IPS-20b (cell line): ENCODE measurements at regions not wholly inside any gene's neighbourhood (a gene's known extent, or its start where the extent isn't known, plus 50 kb on each side); places are given as distances from the start of the nearest gene placed in this dataset.

Experiments
- H3K27ac ChIP-seq: one replicate; pipeline ENCODE4 v1.5.1; 2013; ENCODE audit warnings: low read length
- H3K27me3 ChIP-seq: 2 replicates; pipeline ENCODE4 v1.6.1; 2013; ENCODE audit warnings: mild to moderate bottlenecking, low read length, inconsistent platforms; ENCODE audit not compliant: insufficient read depth
- H3K36me3 ChIP-seq: 2 replicates; pipeline ENCODE4 v1.6.1; 2013; ENCODE audit warnings: low read depth, mild to moderate bottlenecking, inconsistent platforms, low read length, moderate library complexity; ENCODE audit not compliant: insufficient read depth
- H3K4me1 ChIP-seq: 2 replicates; pipeline ENCODE4 v1.6.1; 2013; ENCODE audit warnings: mild to moderate bottlenecking, control low read depth, inconsistent platforms, low read length, moderate library complexity; ENCODE audit not compliant: insufficient read depth
- H3K4me3 ChIP-seq: 2 replicates; pipeline ENCODE4 v1.5.1; 2013; ENCODE audit warnings: mild to moderate bottlenecking, low read length, inconsistent platforms
- H3K9ac ChIP-seq: 2 replicates; pipeline ENCODE4 v1.6.1; 2013; ENCODE audit warnings: low read depth, mild to moderate bottlenecking, inconsistent platforms, low read length, moderate library complexity
- H3K9me3 ChIP-seq: 2 replicates; pipeline ENCODE4 v1.6.1; 2013; ENCODE audit warnings: mild to moderate bottlenecking, low read depth, low read length, inconsistent platforms; ENCODE audit not compliant: insufficient read depth

DNA sequence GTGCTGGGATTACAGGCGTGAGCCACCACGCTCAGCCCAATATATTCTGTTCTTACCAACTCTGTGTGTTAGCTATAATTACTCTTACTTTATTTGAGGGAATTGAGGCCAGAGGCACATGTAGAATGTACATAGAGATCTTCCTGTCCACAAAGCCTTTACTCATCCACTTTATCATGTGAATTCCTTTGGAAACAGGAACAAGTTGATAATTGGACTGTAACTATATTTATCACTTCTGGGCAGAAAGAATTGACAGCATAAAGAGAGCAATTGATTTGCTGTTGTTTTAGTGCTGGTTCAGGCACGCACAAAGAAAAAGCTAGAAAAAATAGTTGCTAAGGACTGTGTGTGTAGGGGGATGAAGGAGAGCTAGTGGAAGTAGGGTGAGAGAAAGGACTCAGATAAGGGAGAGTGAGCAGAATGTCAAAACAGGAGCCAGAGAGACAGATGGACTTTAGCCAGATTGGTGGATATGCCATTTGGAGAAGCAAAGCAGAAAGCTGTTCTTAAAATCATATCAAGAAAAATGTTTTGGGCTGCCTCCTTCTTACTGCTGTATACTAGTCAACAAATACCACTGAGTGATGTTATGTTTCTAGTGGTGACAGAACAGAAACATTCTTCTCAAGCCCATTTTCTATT is 929.8 kb upstream of the CNTN5 start:
- no peaks in the 10 kb centered on the region for H3K27me3 ChIP-seq
- no peak overlapping the region for H3K9ac ChIP-seq
- H3K4me3 ChIP-seq = no peak overlapping the region
- H3K36me3 ChIP-seq = no peaks in the 10 kb centered on the region
- no peaks in the 10 kb centered on the region for H3K9me3 ChIP-seq
- H3K27ac ChIP-seq = no peak overlapping the region
- no peaks in the 10 kb centered on the region for H3K4me1 ChIP-seq

DNA sequence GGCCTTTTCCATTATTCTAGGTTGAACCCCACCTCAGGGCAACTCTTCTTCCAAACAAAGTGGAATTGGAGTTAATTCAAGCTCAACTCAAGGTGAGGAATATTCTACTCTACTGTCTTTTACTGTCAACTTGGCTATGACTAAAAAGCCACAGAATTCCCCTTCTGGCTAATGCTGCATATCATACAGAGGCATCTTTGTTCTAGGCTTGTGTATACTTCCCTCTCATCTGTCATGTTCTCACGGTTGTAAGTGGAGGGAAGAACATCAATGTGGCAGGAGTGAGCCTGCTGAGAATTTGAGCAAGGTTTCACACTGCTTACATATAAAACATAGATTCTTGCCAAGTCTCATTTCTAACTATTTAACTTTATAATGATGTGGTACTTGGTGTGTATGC is 921.4 kb upstream of the CNTN5 start:
- H3K4me1 ChIP-seq = no peaks in the 10 kb centered on the region

DNA sequence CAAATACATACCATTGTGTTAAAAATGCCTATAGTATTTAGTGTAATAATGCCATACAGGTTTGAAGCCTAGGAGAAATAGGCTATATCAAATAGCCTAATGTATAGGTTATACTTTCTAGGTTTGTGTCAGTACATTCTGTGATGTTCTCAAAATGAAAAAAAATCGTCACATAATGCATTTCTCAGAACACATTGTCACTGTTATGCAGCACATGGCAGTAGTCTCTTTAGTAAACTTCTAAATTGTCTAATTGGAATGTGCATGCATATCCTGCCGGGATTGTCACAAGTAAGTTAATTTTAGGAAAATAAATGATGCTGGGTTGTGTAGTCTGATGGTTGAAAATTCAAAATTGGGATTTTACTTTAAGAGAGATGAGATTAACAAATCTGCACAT is 920.1 kb upstream of the CNTN5 start:
- Histone ChIP-seq H3K9ac (no peak overlapping the region), H3K27ac (no peak overlapping the region), H3K27me3 (no peaks in the 10 kb centered on the region), H3K4me1 (no peaks in the 10 kb centered on the region), H3K9me3 (no peaks in the 10 kb centered on the region), H3K4me3 (no peak overlapping the region), H3K36me3 (no peaks in the 10 kb centered on the region)

More for the DNA sequence above, 921.4 kb upstream of the CNTN5 start:
- H3K36me3 ChIP-seq = no peaks in the 10 kb centered on the region
- H3K4me3 ChIP-seq = no peak overlapping the region
- no peak overlapping the region for H3K9ac ChIP-seq
- no peaks in the 10 kb centered on the region for H3K27me3 ChIP-seq
- H3K9me3 ChIP-seq = no peaks in the 10 kb centered on the region
- H3K27ac ChIP-seq = no peak overlapping the region

DNA sequence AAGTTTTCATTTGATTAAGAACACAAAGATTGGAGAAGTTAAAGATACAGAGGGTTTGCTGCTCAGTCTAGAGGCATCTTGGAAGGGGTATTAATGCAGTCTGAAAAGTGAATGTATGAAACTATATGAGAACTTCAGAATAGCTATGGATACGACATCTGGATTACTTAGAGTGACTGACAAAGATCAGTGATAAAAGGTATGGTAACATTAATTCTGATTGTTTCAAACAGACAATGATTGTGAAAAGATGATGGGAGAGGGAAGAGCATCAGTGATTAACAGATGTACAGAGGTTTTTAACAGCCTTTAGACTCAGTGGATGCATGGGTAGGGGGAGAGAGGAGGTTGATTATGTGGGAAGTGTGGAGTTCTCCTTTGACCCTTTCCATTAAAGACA is 919.4 kb upstream of the CNTN5 start:
- Histone ChIP-seq H3K36me3 (no peaks in the 10 kb centered on the region), H3K4me1 (no peaks in the 10 kb centered on the region), H3K9me3 (no peaks in the 10 kb centered on the region), H3K9ac (no peak overlapping the region), H3K27ac (no peak overlapping the region), H3K4me3 (no peak overlapping the region), H3K27me3 (no peaks in the 10 kb centered on the region)

DNA sequence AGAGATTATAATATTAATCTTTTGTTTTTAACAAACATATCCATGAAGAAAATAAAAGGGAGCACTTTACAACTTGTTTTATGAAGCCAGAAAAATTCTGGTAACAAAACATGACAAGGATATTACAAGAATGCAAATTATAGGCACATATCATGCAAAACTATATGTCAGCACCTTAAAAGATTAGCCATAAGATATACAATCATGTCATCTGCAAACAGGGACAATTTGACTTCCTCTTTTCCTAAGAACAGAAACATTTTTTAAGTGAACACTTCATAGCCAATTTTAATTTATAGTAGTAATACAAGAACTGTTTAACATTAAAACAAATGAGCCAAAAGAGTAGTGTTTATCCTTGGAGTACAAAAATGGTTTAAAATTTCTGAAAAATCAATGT is 916.5 kb upstream of the CNTN5 start:
- no peaks in the 10 kb centered on the region for H3K4me1 ChIP-seq
- no peaks in the 10 kb centered on the region for H3K9me3 ChIP-seq
- H3K27ac ChIP-seq = no peak overlapping the region
- H3K4me3 ChIP-seq = no peak overlapping the region
- no peak overlapping the region for H3K9ac ChIP-seq
- no peaks in the 10 kb centered on the region for H3K27me3 ChIP-seq
- no peaks in the 10 kb centered on the region for H3K36me3 ChIP-seq

DNA sequence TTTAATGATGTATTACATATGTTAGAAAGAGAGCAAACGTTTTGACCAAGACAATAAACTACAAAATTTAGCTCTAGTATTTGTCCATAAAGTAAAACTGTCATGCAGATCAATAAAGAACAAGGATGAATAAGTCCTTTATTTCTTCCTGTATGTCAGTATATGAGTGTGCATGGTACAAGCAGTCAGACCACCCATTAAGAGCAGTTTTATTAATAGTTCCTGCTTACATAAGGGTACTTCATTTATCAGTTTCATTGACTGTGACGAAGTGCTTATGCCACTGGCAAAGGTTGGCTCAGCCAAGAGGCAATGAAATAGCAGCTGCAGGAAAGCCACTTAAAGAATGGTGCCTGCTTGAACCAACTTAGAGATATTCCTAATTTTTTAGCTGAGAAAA is 913.0 kb upstream of the CNTN5 start:
- no peaks in the 10 kb centered on the region for H3K36me3 ChIP-seq
- H3K9ac ChIP-seq = no peak overlapping the region
- H3K4me3 ChIP-seq = no peak overlapping the region
- H3K27ac ChIP-seq = no peak overlapping the region
- H3K9me3 ChIP-seq = no peaks in the 10 kb centered on the region
- no peaks in the 10 kb centered on the region for H3K27me3 ChIP-seq
- no peaks in the 10 kb centered on the region for H3K4me1 ChIP-seq

DNA sequence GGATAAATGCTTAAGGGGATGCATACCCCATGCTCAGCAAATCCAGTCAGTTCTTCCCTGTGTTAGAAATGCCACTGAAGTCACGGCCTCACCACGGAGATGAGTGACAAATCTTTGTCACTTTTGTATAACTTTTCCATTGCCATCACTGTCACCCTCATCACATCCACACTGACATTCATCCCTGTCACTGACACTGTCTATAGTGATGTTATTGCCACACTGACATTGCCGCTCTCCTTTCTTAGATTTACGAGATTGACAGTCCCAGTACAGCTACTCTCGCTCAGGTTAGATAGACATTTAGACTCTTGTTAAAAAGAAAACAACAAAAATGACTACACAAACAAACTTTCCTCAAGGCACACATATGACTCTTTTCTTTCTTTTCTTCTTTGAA is 910.7 kb upstream of the CNTN5 start:
- Histone ChIP-seq H3K36me3 (no peaks in the 10 kb centered on the region), H3K9ac (no peak overlapping the region), H3K27me3 (no peaks in the 10 kb centered on the region), H3K9me3 (no peaks in the 10 kb centered on the region), H3K4me3 (no peak overlapping the region), H3K4me1 (no peaks in the 10 kb centered on the region), H3K27ac (no peak overlapping the region)

DNA sequence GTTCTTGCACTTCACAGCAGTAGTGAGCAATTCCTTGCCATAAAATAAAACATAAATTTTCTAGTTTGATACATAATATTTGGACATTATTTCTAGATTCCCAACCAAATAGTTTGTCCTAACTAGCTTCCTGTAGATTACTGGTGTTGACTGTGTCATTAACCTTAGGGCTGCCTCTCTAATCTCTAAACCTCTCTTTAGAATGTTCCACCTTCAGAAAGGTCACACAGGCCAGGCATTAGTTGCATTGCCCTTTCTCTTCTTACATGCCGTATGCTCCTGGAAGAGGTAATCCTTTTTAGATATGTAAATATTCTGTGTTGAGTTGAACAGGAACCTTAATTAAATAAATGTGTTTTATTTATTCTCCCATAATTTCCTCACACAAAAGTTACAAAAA is 904.9 kb upstream of the CNTN5 start:
- Histone ChIP-seq H3K9ac (no peak overlapping the region), H3K27ac (no peak overlapping the region), H3K4me3 (no peak overlapping the region), H3K27me3 (no peaks in the 10 kb centered on the region), H3K36me3 (no peaks in the 10 kb centered on the region), H3K4me1 (no peaks in the 10 kb centered on the region), H3K9me3 (no peaks in the 10 kb centered on the region)

DNA sequence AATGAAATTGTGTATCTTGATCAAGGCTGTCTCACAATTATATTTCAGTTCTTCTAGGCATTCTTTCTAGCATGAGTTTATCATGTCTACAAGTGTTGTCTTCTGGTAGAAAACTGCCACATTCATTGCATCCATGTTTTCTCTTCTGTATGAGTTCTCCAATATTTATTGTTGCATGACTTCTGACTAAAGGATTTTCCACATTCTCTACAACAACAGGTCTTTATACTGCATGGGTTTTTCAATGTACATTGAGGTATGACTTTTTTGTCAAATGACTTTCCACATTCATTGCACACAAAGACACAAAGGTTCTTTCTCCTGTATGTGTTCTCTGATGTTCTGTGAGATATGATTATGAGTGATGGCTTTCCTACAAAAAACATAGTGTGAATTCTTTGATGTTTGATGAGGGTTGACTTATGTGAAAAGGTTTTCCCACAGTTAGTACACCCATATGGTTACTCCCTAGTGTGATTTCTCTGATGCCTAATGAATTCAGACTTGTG is 890.6 kb upstream of the CNTN5 start:
- Histone ChIP-seq H3K4me3 (no peak overlapping the region), H3K36me3 (no peaks in the 10 kb centered on the region), H3K9me3 (peaks cover 12% of the 10 kb centered on the region; the same call in 1 of the 2 replicates), H3K4me1 (no peaks in the 10 kb centered on the region), H3K27me3 (no peaks in the 10 kb centered on the region), H3K9ac (no peak overlapping the region), H3K27ac (no peak overlapping the region)

DNA sequence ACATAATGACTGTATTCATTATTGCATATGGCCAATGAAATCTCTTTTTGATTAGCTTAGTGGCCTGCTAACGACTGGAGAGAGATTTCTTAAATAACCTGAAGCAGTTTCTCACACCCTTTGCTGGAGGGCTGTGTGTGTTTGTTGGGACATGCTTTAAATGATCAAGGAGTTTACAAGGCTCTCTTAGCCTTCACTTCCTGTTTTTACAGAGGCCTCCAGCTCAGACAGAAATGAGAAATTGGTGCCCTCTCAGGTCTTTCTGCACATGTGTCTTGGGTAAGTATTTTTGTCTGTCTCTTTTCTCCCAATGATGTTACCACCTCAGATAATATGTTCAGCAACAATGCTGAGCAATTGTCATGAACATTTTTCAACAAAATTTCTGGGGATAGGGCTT is 884.4 kb upstream of the CNTN5 start:
- no peaks in the 10 kb centered on the region for H3K36me3 ChIP-seq
- H3K27ac ChIP-seq = no peak overlapping the region
- H3K9ac ChIP-seq = no peak overlapping the region
- H3K4me1 ChIP-seq = no peaks in the 10 kb centered on the region
- H3K27me3 ChIP-seq = no peaks in the 10 kb centered on the region
- H3K9me3 ChIP-seq = peaks cover 9% of the 10 kb centered on the region; the same call in 1 of the 2 replicates
- no peak overlapping the region for H3K4me3 ChIP-seq

DNA sequence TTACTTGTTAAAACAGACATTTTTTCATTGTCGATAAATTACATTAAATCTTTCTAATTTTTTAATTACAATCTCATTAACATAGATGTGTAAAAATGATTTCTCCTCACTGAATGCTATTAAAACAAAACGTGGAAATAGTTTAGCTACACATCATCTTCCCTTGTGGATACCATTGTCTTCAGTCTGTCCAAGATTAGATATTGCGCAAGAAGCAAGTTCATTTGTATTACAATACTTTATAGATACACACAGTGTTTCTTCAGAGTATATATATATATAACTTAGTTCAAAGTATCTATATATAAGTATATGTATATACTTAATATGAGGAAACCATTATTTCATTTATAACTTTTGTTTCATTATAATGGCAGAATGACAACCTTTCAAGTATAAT is 883.3 kb upstream of the CNTN5 start:
- no peaks in the 10 kb centered on the region for H3K27me3 ChIP-seq
- no peak overlapping the region for H3K9ac ChIP-seq
- no peaks in the 10 kb centered on the region for H3K36me3 ChIP-seq
- no peak overlapping the region for H3K4me3 ChIP-seq
- H3K9me3 ChIP-seq = peaks cover 8% of the 10 kb centered on the region; the same call in 1 of the 2 replicates
- no peak overlapping the region for H3K27ac ChIP-seq
- H3K4me1 ChIP-seq = no peaks in the 10 kb centered on the region

DNA sequence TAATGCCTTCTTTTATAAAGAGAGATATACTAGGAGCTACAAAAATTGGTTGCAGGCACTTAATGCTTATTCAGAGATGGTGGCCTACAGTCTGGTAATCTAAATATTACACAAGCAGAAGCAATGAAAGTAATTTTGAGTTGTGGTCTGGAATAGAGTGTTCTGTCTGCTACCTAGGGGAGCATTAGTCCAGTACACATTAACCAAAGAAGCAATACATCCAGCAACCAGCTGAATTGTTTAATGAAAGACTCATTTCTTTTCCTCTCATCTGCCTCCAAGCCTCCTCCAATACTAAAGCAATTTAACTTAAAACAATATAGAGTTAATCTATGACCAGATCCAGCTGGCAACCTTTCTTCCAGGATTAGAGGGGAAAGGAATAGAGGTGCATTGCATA is 877.1 kb upstream of the CNTN5 start:
- Histone ChIP-seq H3K36me3 (no peaks in the 10 kb centered on the region), H3K27ac (no peak overlapping the region), H3K4me3 (no peak overlapping the region), H3K9me3 (peaks cover 10% of the 10 kb centered on the region; the same call in 1 of the 2 replicates), H3K9ac (no peak overlapping the region), H3K4me1 (no peaks in the 10 kb centered on the region), H3K27me3 (no peaks in the 10 kb centered on the region)
